ENCODE measurements at regions not wholly inside any gene's neighbourhood (a gene's known extent, or its start where the extent isn't known, plus 50 kb on each side); places are given as distances from the start of the nearest gene placed in this dataset.
A peak's percentile ranks its signal among the peaks of the same experiment; 100 is the strongest.

- DNase-seq = no peak
Observed at GRCh38 chr14:38901791-38902190, 201.2 kb downstream of the SEC23A start.

GRCh38 chr14:38900887-38901286, 202.1 kb downstream of the SEC23A start:
- no peak for DNase-seq

- no peak for DNase-seq
Observed at GRCh38 chr14:38887696-38888095, 215.3 kb downstream of the SEC23A start.

GRCh38 chr14:38884109-38884508, 218.9 kb downstream of the SEC23A start:
- DNase-seq = no peak

- no peak for DNase-seq
Observed at GRCh38 chr14:38883127-38883526, 219.9 kb downstream of the SEC23A start.

DNA sequence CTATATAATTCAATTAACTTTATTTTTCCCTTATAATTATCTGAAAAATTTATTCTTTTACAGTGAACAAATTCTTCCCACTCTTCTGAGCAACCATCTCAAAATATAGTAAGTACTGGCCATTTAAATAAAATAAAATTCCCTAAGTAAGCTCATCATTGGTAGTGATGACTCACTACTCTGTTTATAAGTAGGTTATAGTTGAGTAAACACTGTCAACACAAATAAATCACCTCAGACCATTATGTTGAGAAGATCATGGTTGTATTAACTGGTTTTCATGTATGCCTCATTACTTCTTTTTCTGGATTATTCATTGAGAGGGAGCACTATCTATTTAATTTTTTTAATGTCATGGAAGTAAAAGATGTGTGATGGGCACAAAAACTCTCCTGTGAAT, 220.5 kb downstream of the SEC23A start:
- no peak for DNase-seq

- DNase-seq = no peak
Observed at GRCh38 chr14:38880643-38881524, 222.2 kb downstream of the SEC23A start.

GRCh38 chr14:38877744-38878388, 225.2 kb downstream of the SEC23A start:
- no peak for DNase-seq

GRCh38 chr14:38874721-38875120, 228.3 kb downstream of the SEC23A start:
- no peak for DNase-seq

GRCh38 chr14:38873941-38874612, 229.0 kb downstream of the SEC23A start:
- DNase-seq = no peak

DNA sequence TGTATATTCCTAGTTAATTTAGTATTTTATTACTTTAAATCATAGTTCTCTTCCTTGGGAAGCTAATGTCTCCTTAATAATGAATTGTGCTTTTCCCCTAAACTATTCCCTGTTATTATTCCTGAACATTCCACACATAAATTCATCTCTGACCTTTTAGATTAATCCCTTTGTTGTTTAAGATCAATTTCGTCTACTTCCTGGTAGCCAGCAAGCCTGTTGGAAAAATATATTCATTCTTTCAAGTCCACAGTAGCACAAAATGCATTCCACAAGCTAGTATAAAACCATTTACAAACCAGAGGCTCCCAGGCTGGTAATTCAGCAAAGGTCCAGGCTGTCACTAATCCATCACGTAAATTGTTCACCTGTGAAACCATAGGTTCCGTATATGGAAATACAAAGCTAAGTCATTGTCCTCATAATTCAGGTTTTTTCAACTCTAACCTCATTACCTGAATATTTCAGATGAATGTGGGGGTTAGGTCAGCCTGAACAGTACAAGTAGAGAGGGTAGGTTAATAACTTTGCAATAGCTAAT, 232.7 kb downstream of the SEC23A start:
- no peak for DNase-seq

DNA sequence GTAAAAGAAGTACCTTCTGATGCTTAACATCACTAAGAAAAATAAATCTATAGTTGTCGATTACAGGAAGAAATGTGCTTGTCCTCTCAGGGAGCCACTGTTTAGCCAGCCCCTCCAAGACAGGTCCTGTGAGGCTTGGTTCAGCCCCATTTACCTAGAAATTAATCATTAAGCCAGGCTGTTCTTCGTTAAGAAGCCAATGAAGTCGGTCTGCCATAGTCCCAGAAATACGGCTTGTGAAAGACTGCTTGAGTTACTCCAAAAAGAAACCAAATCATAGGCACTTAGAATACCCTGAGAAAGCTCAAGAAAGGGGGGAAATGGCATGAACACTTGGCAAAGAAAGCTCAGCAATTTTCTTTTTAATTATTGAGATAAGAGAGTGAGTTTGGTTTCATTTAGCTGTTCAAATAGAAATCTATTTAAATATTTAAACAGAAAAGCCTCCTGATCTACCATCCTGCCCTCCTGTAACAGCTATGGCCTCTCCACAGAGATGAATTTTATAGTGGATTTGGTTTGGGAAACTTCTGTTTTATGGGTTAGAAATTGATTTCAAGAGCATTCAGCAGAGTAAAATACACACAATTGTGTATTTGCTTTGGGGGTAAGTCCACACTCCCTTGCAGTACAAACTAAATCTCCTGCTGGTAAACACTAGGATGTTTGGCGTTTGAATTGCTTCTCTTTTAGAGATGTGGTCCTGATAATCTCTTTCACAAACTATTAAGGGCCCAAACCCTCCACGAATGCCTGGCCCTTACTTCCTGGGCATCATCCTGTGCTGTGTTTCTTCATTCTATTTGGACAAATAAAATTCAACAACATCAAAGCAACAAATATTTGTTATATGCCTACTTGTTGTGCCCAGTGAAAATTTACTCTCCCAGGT, 234.4 kb downstream of the SEC23A start:
- DNase-seq = peak; percentile 49

DNA sequence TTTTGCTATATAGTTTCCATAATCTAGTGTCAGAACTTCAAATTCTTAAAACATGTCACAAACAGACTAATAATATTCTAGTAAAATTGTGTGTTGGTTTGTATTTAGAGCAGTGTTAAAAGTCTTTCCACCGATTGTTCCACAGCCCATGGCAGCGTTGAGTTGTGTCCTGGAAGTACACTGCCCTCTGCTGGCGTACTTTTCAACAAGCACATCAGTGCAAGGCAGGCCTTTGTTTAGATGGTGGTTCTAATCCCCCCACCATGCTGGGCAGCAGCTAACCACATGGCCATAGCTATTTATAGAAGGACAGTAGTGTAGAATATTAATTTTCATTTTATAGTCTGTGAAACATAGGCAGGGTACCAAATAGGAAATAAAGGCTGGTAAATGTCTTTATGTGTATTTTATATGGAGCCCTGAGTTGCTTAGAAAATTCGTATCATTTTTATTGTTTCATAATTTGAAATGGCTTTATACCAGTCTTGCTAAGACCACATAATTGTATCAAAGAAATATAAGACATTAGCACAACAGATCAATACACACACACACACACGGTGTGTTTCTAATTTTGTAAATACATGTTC, 235.4 kb downstream of the SEC23A start:
- DNase-seq = peak; percentile 35

GRCh38 chr14:38866461-38866860, 236.6 kb downstream of the SEC23A start:
- no peak for DNase-seq

DNA sequence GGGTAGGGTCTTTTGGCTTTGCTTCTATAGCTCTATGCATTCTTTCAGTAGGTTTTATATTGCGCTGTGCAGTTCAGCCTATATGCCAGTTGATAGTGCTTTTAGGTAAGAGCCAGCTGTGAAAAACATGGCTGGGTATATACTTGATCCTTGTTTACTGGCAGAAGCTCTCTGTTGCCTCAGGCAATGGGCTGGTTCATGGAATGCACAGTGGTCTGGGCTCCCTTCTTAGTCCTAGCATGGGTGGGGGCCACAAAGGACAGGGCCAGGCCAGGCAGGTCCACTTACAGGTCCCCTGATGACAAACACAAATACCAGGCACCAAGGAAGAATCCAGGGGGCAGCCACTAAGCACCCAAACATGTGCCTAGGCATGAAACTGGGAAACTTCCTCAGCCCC, 240.7 kb downstream of the SEC23A start:
- DNase-seq = no peak

DNA sequence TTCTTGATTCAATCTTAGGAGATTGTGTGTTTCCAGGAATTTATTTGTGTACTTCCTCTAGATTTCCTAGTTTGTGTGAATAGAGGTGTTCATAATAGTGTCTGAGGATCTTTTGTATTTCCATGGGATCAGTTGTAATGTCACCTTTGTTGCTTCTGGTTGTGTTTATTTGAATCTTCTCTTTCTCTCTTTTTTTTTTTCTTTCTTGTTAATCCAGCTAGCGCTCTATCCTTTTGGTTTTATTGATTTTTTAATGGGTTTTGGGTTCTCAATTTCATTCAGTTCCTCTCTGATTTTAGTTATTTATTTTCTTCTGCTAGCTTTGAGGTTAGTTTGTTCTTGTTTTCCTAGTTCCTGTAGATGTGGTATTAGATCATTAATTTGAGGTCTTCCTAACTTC, 242.5 kb downstream of the SEC23A start:
- DNase-seq = no peak

DNA sequence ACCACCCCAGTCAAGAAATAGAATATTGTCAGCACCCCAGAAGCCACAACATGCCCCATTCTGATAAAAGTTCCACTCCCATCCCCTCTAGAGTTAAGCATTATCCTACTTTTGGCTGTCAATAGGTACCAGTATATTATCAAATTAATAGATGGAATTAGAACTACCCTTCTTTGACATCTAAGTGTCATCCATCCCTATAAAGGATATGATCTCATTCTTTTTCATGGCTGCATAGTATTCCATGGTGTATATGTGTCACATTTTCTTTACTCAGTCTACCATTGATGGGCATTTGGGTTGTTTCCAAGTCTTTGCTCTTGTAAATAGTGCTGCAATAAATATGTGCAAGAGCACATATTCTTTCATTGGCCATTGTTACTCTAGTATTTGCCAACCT, 246.2 kb downstream of the SEC23A start:
- DNase-seq = no peak

GRCh38 chr14:38855513-38855912, 247.5 kb downstream of the SEC23A start:
- DNase-seq = no peak

GRCh38 chr14:38851111-38851510, 251.9 kb downstream of the SEC23A start:
- no peak for DNase-seq

- no peak for DNase-seq
Observed at GRCh38 chr14:38850664-38851063, 252.4 kb downstream of the SEC23A start.

GRCh38 chr14:38848243-38848935, 254.6 kb downstream of the SEC23A start:
- DNase-seq = no peak

Measured in right kidney (tissue), 1 donor.